Smooth muscle cell (in vitro differentiated cells): ENCODE measurements at regions not wholly inside any gene's neighbourhood (a gene's known extent, or its start where the extent isn't known, plus 50 kb on each side); places are given as distances from the start of the nearest gene placed in this dataset.

Source experiments
- DNase-seq: peaks from one replicate; lab custom pipeline; 2025; ENCODE audit not compliant: unreplicated experiment; lab: John Stamatoyannopoulos, UW
- H2AFZ ChIP-seq: fragments of 200-600 bp; sonication (generic); 2 replicates; pipeline ENCODE4 v1.6.0; 2016; ENCODE audit warnings: antibody characterized with exemption, low read depth, mild to moderate bottlenecking
- H3F3A ChIP-seq: fragments of 200-600 bp; sonication (generic); 2 replicates; pipeline ENCODE4 v1.6.0; 2017; ENCODE audit warnings: antibody characterized with exemption, low read depth
- H3K27ac ChIP-seq: fragments of 200-600 bp; sonication (generic); 2 replicates; pipeline ENCODE4 v1.5.1; 2016; ENCODE audit warnings: low read depth, mild to moderate bottlenecking
- H3K27me3 ChIP-seq: fragments of 200-600 bp; sonication (generic); 2 replicates; pipeline ENCODE4 v1.6.1; 2016; ENCODE audit warnings: low read depth, mild to moderate bottlenecking
- H3K36me3 ChIP-seq: fragments of 200-600 bp; sonication (generic); 2 replicates; pipeline ENCODE4 v1.5.1; 2016; ENCODE audit warnings: low read depth
- H3K4me1 ChIP-seq: fragments of 200-600 bp; sonication (generic); 2 replicates; pipeline ENCODE4 v1.5.1; 2016; ENCODE audit warnings: low read depth
- H3K4me2 ChIP-seq: fragments of 200-600 bp; sonication (generic); 2 replicates; pipeline ENCODE4 v1.6.0; 2016; ENCODE audit warnings: mild to moderate bottlenecking
- H3K4me3 ChIP-seq: fragments of 200-600 bp; sonication (generic); 2 replicates; pipeline ENCODE4 v1.5.1; 2016; ENCODE audit warnings: mild to moderate bottlenecking
- H3K79me2 ChIP-seq: fragments of 200-600 bp; sonication (generic); 2 replicates; pipeline ENCODE4 v1.6.0; 2016; ENCODE audit warnings: low read depth, mild to moderate bottlenecking
- H3K9ac ChIP-seq: fragments of 200-600 bp; sonication (generic); 2 replicates; pipeline ENCODE4 v1.6.0; 2016; ENCODE audit warnings: low read depth
- H3K9me3 ChIP-seq: fragments of 200-600 bp; sonication (generic); replicated peaks from 2 replicates; pipeline ENCODE4 v1.5.1; 2016; ENCODE audit warnings: low read depth
- H4K20me1 ChIP-seq: fragments of 200-600 bp; sonication (generic); 2 replicates; pipeline ENCODE4 v1.6.0; 2016; ENCODE audit warnings: low read depth
- CTCF ChIP-seq: fragments of 200-600 bp; sonication (generic); IDR thresholded peaks from 2 replicates; pipeline ENCODE4 v1.5.1; 2017; ENCODE audit warnings: borderline replicate concordance, mild to moderate bottlenecking, antibody characterized with exemption; ENCODE audit not compliant: insufficient read depth, poor library complexity, severe bottlenecking
- WGBS: methylation state at CpG from one replicate; pipeline ENCODE4 v1.1.7; 2016; ENCODE audit warnings: low lambda C conversion rate; 5-methylcytosine and 5-hydroxymethylcytosine counted together

GRCh38 chr4:18798123-18798522 lies 776.6 kb upstream of the LCORL start:
- H3K9me3 ChIP-seq, result no peaks in the 10 kb centered on the region
- H3K9ac ChIP-seq, result no peak overlapping the region
- H3F3A ChIP-seq, result no peaks in the 10 kb centered on the region
- no peak for TF ChIP-seq CTCF
- H3K36me3 ChIP-seq, result no peaks in the 10 kb centered on the region
- H3K4me2 ChIP-seq, result no peak overlapping the region
- H3K79me2 ChIP-seq, result no peaks in the 10 kb centered on the region
- no peak overlapping the region for H2AFZ ChIP-seq
- no peaks in the 10 kb centered on the region for H4K20me1 ChIP-seq
- DNase-seq, result no peak
- no peaks in the 10 kb centered on the region for H3K4me1 ChIP-seq
- H3K27me3 ChIP-seq, result no peaks in the 10 kb centered on the region
- H3K4me3 ChIP-seq, result no peak overlapping the region
- WGBS, result 87% methylated on average over 2 of the region's 2 CpGs
- H3K27ac ChIP-seq, result no peak overlapping the region

- no peaks in the 10 kb centered on the region for H4K20me1 ChIP-seq
- H3K4me1 ChIP-seq, result no peaks in the 10 kb centered on the region
- no peak overlapping the region for H3K27ac ChIP-seq
- 84% methylated on average over 1 of the region's 1 CpG for WGBS
- H2AFZ ChIP-seq, result no peak overlapping the region
- H3K79me2 ChIP-seq, result no peaks in the 10 kb centered on the region
- no peak overlapping the region for H3K4me3 ChIP-seq
- TF ChIP-seq CTCF, result no peak
- no peaks in the 10 kb centered on the region for H3K9me3 ChIP-seq
- H3K36me3 ChIP-seq, result no peaks in the 10 kb centered on the region
- no peak overlapping the region for H3K4me2 ChIP-seq
- H3K9ac ChIP-seq, result no peak overlapping the region
- no peaks in the 10 kb centered on the region for H3K27me3 ChIP-seq
- H3F3A ChIP-seq, result no peaks in the 10 kb centered on the region
- no peak for DNase-seq
These were observed 774.2 kb upstream of the LCORL start for GRCh38 chr4:18795794-18796193.

- DNase-seq, result no peak
- H3K4me3 ChIP-seq, result no peak overlapping the region
- 69% methylated on average over 4 of the region's 4 CpGs for WGBS
- no peak for TF ChIP-seq CTCF
- H2AFZ ChIP-seq, result no peak overlapping the region
- H3K4me1 ChIP-seq, result no peaks in the 10 kb centered on the region
- H3K4me2 ChIP-seq, result no peak overlapping the region
- no peak overlapping the region for H3K9ac ChIP-seq
- no peaks in the 10 kb centered on the region for H3K27me3 ChIP-seq
- H3K9me3 ChIP-seq, result no peaks in the 10 kb centered on the region
- H3F3A ChIP-seq, result no peaks in the 10 kb centered on the region
- no peaks in the 10 kb centered on the region for H4K20me1 ChIP-seq
- H3K27ac ChIP-seq, result no peak overlapping the region
- H3K36me3 ChIP-seq, result no peaks in the 10 kb centered on the region
- no peaks in the 10 kb centered on the region for H3K79me2 ChIP-seq
These were observed 755.8 kb upstream of the LCORL start for GRCh38 chr4:18777190-18777930.

GRCh38 chr4:18767921-18768320 lies 746.4 kb upstream of the LCORL start:
- 95% methylated on average over 2 of the region's 2 CpGs for WGBS
- DNase-seq, result no peak
- no peaks in the 10 kb centered on the region for H3K79me2 ChIP-seq
- H3K9ac ChIP-seq, result no peak overlapping the region
- H3K9me3 ChIP-seq, result no peaks in the 10 kb centered on the region
- H4K20me1 ChIP-seq, result no peaks in the 10 kb centered on the region
- TF ChIP-seq CTCF, result no peak
- H3K4me2 ChIP-seq, result no peak overlapping the region
- no peak overlapping the region for H3K4me3 ChIP-seq
- H3K27me3 ChIP-seq, result no peaks in the 10 kb centered on the region
- H3K27ac ChIP-seq, result no peak overlapping the region
- H2AFZ ChIP-seq, result no peak overlapping the region
- H3K4me1 ChIP-seq, result no peaks in the 10 kb centered on the region
- no peaks in the 10 kb centered on the region for H3K36me3 ChIP-seq
- no peaks in the 10 kb centered on the region for H3F3A ChIP-seq
